ENCODE measurements at regions not wholly inside any gene's neighbourhood (a gene's known extent, or its start where the extent isn't known, plus 50 kb on each side); places are given as distances from the start of the nearest gene placed in this dataset.

DNA sequence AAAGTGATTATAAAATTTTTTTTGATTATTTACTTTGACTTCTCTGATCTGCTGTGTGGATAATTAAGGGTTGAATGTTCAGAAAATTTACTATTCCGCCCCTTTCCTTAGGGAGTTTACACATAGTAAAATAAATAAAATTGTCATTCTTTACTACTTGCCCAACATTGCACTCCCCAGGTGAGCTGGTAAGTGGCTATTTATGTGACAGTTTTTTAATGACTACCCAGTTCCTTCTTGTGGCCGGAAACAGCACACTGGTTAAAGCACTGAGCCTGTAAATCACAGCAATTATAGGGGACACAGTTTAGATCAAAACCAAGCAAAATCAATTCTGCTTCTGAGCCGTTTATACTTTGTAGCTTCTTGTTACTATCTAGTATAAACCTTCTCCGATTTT is 158.1 kb downstream of the FHIP1A start (continued):
- no peak for TF ChIP-seq ZNF589 (CRISPR knock-in tag; IDR thresholded peaks at IDR 0.05; ENCODE audit: low read depth)

DNA sequence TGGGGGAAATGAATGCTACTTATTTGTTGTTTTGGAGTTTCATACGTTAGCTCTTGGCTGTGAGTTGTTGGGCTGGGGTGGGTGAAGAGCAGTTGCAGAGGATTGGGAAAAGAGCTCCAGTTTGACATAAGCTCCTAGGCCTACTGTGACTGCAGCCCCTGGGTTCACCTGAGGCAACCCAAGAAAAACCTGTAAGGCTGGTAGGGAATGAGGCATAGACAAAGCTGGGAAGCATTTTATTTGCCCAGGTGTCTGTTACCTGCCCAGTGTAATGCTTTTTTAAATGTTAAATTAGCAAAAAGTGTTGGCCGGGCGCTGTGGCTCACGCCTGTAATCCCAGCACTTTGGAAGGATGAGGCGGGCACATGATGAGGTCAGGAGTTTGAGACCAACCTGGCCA is 160.0 kb downstream of the FHIP1A start:
- TF ChIP-seq, protein P1, sequence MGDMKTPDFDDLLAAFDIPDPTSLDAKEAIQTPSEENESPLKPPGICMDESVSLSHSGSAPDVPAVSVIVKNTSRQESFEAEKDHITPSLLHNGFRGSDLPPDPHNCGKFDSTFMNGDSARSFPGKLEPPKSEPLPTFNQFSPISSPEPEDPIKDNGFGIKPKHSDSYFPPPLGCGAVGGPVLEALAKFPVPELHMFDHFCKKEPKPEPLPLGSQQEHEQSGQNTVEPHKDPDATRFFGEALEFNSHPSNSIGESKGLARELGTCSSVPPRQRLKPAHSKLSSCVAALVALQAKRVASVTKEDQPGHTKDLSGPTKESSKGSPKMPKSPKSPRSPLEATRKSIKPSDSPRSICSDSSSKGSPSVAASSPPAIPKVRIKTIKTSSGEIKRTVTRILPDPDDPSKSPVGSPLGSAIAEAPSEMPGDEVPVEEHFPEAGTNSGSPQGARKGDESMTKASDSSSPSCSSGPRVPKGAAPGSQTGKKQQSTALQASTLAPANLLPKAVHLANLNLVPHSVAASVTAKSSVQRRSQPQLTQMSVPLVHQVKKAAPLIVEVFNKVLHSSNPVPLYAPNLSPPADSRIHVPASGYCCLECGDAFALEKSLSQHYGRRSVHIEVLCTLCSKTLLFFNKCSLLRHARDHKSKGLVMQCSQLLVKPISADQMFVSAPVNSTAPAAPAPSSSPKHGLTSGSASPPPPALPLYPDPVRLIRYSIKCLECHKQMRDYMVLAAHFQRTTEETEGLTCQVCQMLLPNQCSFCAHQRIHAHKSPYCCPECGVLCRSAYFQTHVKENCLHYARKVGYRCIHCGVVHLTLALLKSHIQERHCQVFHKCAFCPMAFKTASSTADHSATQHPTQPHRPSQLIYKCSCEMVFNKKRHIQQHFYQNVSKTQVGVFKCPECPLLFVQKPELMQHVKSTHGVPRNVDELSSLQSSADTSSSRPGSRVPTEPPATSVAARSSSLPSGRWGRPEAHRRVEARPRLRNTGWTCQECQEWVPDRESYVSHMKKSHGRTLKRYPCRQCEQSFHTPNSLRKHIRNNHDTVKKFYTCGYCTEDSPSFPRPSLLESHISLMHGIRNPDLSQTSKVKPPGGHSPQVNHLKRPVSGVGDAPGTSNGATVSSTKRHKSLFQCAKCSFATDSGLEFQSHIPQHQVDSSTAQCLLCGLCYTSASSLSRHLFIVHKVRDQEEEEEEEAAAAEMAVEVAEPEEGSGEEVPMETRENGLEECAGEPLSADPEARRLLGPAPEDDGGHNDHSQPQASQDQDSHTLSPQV (IDR thresholded peaks at IDR 0.05), result no peak
- TF ChIP-seq SP1 (CRISPR knock-in tag; IDR thresholded peaks at IDR 0.05), result no peak
- no peak for TF ChIP-seq TAF9B (IDR thresholded peaks at IDR 0.05; ENCODE audit: partially characterized antibody)
- TF ChIP-seq RBM17 (IDR thresholded peaks at IDR 0.05; ENCODE audit: borderline replicate concordance, low read depth, low read length), result no peak
- TF ChIP-seq GATA2 (CRISPR knock-in tag; IDR thresholded peaks at IDR 0.05), result no peak
- TF ChIP-seq, protein P2, sequence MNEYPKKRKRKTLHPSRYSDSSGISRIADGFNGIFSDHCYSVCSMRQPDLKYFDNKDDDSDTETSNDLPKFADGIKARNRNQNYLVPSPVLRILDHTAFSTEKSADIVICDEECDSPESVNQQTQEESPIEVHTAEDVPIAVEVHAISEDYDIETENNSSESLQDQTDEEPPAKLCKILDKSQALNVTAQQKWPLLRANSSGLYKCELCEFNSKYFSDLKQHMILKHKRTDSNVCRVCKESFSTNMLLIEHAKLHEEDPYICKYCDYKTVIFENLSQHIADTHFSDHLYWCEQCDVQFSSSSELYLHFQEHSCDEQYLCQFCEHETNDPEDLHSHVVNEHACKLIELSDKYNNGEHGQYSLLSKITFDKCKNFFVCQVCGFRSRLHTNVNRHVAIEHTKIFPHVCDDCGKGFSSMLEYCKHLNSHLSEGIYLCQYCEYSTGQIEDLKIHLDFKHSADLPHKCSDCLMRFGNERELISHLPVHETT (CRISPR knock-in tag; conservative IDR thresholded peaks at IDR 0.05 in 1 of 2, IDR thresholded peaks at IDR 0.05 in 1 of 2), result no peak
- 2% methylated on average over 5 of the region's 5 CpGs for WGBS (ENCODE audit: insufficient coverage, low coverage, missing lambda C conversion rate)
- in situ Hi-C loops (cut with MboI), result no loop called here
- no peak for DNase-seq (ENCODE audit: extremely low read depth in 1 of 4, low spot score in 3 of 4)
- H2AFZ ChIP-seq (ENCODE audit: low read depth, low read length), result no peak overlapping the region
- intact Hi-C loops (cut with micrococcal nuclease), result no loop called here
- no peaks in the 10 kb centered on the region for H3K9me1 ChIP-seq (ENCODE audit: control insufficient read depth, insufficient read depth, low read length)
- H3K79me2 ChIP-seq (ENCODE audit: control insufficient read depth, insufficient read depth, low read length), result no peaks in the 10 kb centered on the region
- no peak overlapping the region for H3K4me2 ChIP-seq (ENCODE audit: insufficient read depth, low read length)
- H3K4me3 ChIP-seq, result no peak overlapping the region
- H3K9me3 ChIP-seq (replicated peaks; ENCODE audit: control insufficient read depth, insufficient read depth, low read depth, low read length), result no peaks in the 10 kb centered on the region
- H3K4me1 ChIP-seq (replicated peaks in 1 of 2; ENCODE audit: control insufficient read depth in 2 of 2, insufficient read depth in 2 of 2, low read length in 2 of 2), result no peaks in the 10 kb centered on the region
- H4K20me1 ChIP-seq (replicated peaks; ENCODE audit: control insufficient read depth, insufficient read depth, low read length), result no peaks in the 10 kb centered on the region
- no peaks in the 10 kb centered on the region; a peak in 1 of 5 replicates for H3K27me3 ChIP-seq (ENCODE audit: control insufficient read depth in 2 of 2, insufficient read depth in 2 of 2, low read length in 2 of 2)
- no peak for FAIRE-seq
- no peak overlapping the region for H3K27ac ChIP-seq (ENCODE audit: extremely low read depth, low read depth, low read length)
- no TSS peak for BruUV-seq (replicated peaks)
- no peak for ATAC-seq
- no peak overlapping the region for H3K9ac ChIP-seq (ENCODE audit: insufficient read depth in 1 of 2, low read depth in 2 of 2, low read length in 2 of 2)
- H3K36me3 ChIP-seq (ENCODE audit: control insufficient read depth, insufficient read depth, low read length), result no peaks in the 10 kb centered on the region
- POLR2A ChIA-PET, result no interaction called here
- CTCF ChIA-PET (ENCODE audit: low intra/inter-chr PET ratio), result no interaction called here
